A549 (cell line): ENCODE measurements at regions not wholly inside any gene's neighbourhood (a gene's known extent, or its start where the extent isn't known, plus 50 kb on each side); places are given as distances from the start of the nearest gene placed in this dataset.

Experiments
- CBX8 ChIP-seq: fragments of 200-600 bp; sonication (generic); IDR thresholded peaks from 2 replicates; pipeline ENCODE4 v1.6.1; 2016
- CTCF ChIP-seq: fragments of >200 bp; sonication (Bioruptor Twin); formaldehyde crosslinking; IDR thresholded peaks from 3 replicates; pipeline ENCODE4 v1.5.1; 2016
- ELK1 ChIP-seq: fragments of 150-350 bp; IDR thresholded peaks from 2 replicates; pipeline ENCODE4 v1.6.1; 2014; ENCODE audit warnings: low read depth, mild to moderate bottlenecking, low read length
- MAX ChIP-seq: IDR thresholded peaks from 2 replicates; pipeline ENCODE4 v1.6.1; 2012
- PHF8 ChIP-seq: fragments of 200-600 bp; sonication (generic); IDR thresholded peaks from 2 replicates; pipeline ENCODE4 v1.6.1; 2016; ENCODE audit warnings: low read depth, mild to moderate bottlenecking, antibody characterized with exemption, moderate library complexity, borderline replicate concordance
- POLR2A ChIP-seq: IDR thresholded peaks from 2 replicates; pipeline ENCODE4 v1.6.1; 2012; ENCODE audit warnings: mild to moderate bottlenecking, low read length
- REST ChIP-seq: fragments of 200-600 bp; sonication (generic); IDR thresholded peaks from 2 replicates; pipeline ENCODE4 v1.6.1; 2016; ENCODE audit warnings: antibody characterized with exemption, mild to moderate bottlenecking, moderate library complexity
- SREBF2 ChIP-seq: fragments of 450-650 bp; IDR thresholded peaks from 2 replicates; pipeline ENCODE4 v1.6.1; 2014; ENCODE audit warnings: mild to moderate bottlenecking, moderate library complexity

GRCh38 chr19:22491746-22492145, 69.6 kb upstream of the ZNF98 start:
- TF ChIP-seq CTCF (no peak), PHF8 (no peak), REST (no peak), SREBF2 (no peak), CBX8 (no peak), MAX (no peak), POLR2A (no peak), ELK1 (no peak)
